ENCODE measurements at regions not wholly inside any gene's neighbourhood (a gene's known extent, or its start where the extent isn't known, plus 50 kb on each side); places are given as distances from the start of the nearest gene placed in this dataset.

GRCh38 chr6:77573843-77574242, 79.0 kb upstream of the MEI4 start:
- H3K4me1 ChIP-seq: no peaks in the 10 kb centered on the region
- no peaks in the 10 kb centered on the region for H4K20me1 ChIP-seq
- no peaks in the 10 kb centered on the region for H3K9me3 ChIP-seq
- H3K4me2 ChIP-seq: no peak overlapping the region
- no peaks in the 10 kb centered on the region for H3K27me3 ChIP-seq
- H3K36me3 ChIP-seq: no peaks in the 10 kb centered on the region
- no peak overlapping the region for H3K27ac ChIP-seq
- H3K4me3 ChIP-seq: no peak overlapping the region
- TF ChIP-seq Cebpa-rat (IDR thresholded peaks at IDR 0.05): no peak
- no peak overlapping the region for H3K9ac ChIP-seq

DNA sequence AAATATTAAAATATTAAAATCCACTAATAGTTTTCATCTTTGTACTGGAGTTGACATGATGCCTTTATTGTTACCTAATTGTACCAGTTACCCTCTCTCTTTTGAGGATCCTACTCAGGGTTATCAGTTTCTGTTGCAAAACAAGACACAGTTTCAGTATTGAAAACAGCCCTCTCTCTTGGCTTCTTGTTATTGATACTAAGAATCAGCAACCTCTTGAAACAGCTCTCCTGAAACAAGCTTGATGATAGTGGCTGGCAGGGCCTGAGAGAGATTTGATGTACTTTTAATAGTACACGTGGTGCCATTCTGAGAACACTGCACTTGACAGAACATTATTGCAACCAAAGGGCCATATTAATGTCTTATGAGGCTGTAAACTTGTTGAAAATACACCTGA, 64.9 kb upstream of the MEI4 start:
- H3K9me3 ChIP-seq: no peaks in the 10 kb centered on the region
- no peak overlapping the region for H3K9ac ChIP-seq
- no peaks in the 10 kb centered on the region for H3K36me3 ChIP-seq
- no peak overlapping the region for H3K27ac ChIP-seq
- no peaks in the 10 kb centered on the region for H3K4me1 ChIP-seq
- H3K4me3 ChIP-seq: no peak overlapping the region
- TF ChIP-seq Cebpa-rat (IDR thresholded peaks at IDR 0.05): no peak
- no peaks in the 10 kb centered on the region for H4K20me1 ChIP-seq
- no peak overlapping the region for H3K4me2 ChIP-seq
- no peaks in the 10 kb centered on the region for H3K27me3 ChIP-seq

All from BLaER1 (cell line).